HG03439 (cell line): ENCODE measurements at regions not wholly inside any gene's neighbourhood (a gene's known extent, or its start where the extent isn't known, plus 50 kb on each side); places are given as distances from the start of the nearest gene placed in this dataset.
A peak's percentile ranks its signal among the peaks of the same experiment; 100 is the strongest.
"Not testable (repeated sequence)": the region's sequence is repeated elsewhere in the genome, so short reads cannot be mapped to it uniquely, and the experiment has no call there.

Experiments used
- ATAC-seq: cut with Tn5 transposase; IDR thresholded peaks from one replicate; pipeline ENCODE4 v1.9.1; 2021; ENCODE audit warnings: mild to moderate bottlenecking, moderate library complexity; ENCODE audit not compliant: unreplicated experiment

GRCh38 chr20:5453316-5453715 is 136.6 kb upstream of the PROKR2 start:
- not testable (repeated sequence) for ATAC-seq

DNA sequence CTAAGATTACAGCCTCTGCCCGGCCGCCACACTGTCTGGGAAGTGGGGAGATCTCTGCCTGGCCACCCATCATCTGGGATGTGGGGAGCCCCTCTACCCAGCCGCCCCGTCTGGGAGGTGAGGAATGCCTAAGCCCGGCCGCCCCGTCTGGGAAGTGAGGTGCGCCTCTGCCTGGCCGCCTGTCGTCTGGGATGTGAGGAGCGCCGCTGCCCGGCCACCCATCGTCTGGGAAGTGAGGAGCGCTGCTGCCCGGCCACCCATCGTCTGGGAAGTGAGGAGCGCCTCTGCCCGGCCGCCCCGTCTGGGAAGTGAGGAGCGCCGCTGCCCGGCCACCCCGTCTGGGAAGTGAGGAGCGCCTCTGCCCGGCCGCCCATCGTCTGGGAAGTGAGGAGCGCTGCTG is 135.9 kb upstream of the PROKR2 start:
- not testable (repeated sequence) for ATAC-seq

DNA sequence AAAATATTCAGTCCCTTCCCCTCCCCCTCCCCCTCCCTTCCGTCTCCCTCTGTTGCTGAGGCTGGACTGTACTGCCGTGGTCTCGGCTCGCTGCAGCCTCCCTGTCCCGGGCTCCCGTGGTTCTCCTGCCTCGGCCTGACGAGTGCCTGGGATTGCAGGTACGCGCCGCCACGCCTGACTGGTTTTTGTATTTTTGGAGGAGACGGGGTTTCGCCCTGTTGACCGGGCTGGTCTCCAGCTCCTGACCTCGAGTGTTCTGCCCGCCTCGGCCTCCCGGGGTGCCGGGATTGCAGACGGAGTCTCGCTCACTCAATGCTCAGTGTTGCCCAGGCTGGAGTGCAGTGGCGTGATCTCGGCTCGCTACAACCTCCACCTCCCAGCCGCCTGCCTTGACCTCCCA is 135.5 kb upstream of the PROKR2 start:
- ATAC-seq = not testable (repeated sequence)

- no peak for ATAC-seq
Observed at GRCh38 chr20:5451643-5452210, 135.0 kb upstream of the PROKR2 start.

GRCh38 chr20:5448449-5449118 is 131.8 kb upstream of the PROKR2 start:
- no peak for ATAC-seq

- no peak for ATAC-seq
Observed at GRCh38 chr20:5447188-5447587, 130.4 kb upstream of the PROKR2 start.

- no peak for ATAC-seq
Observed at GRCh38 chr20:5445611-5446010, 128.9 kb upstream of the PROKR2 start.

DNA sequence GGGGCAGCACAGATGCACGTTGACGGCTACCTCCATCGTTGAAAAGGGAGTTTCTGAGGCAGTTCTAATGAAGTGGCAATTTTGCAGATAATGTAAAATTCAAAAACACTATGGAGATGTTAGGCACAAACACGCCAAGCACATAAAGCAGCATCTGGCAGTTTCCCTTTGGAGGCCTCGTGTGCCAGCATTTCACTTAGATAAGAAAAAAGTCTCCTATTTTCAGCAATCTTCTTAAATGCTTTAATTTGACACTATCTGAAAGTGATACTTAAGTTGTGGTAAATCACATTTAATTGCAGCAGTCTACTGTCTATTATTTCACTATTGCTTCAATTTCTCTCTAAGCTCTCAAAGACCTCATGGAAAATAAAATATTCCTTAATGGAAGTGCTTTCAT is 125.3 kb upstream of the PROKR2 start:
- no peak for ATAC-seq

DNA sequence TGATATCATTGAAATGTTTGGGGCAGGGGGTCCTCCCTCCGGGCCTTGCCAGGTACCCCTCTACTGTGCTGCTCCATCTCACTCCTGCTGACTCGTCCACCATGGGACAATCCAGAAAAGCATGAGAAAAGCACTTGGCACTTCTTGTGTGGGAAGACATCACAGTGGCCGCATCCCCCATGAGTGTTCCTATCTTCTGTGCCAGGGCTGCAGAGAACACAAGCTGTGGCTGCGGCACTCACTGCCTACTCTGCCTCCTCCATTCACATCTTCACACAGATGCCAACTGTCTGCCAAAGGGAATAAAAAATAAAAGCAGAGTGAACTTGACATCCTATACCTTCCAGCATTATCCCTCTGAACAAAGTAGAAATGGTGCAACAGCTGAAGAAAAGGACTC is 117.4 kb upstream of the PROKR2 start:
- no peak for ATAC-seq

- ATAC-seq = no peak
Observed at GRCh38 chr20:5433352-5433751, 116.6 kb upstream of the PROKR2 start.

DNA sequence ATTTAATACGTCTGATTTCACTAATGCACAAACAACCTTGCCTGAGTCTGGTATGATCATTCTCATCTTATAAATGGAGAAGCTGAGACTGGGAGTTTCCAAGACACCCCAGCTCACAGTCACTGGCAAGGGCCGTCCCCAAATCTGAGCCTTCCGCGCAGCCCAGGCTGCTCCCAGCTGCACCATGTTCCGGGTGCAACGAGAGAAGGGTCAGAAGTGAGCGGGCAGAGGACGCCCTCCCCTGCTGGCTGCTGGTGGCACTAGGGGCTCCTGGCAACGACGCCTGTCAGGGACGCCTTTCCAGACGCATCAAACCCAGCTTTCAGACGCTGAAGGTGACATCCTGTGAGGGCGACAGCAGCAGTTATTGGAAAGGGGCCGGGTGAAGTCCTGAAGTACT is 115.3 kb upstream of the PROKR2 start:
- ATAC-seq = no peak

DNA sequence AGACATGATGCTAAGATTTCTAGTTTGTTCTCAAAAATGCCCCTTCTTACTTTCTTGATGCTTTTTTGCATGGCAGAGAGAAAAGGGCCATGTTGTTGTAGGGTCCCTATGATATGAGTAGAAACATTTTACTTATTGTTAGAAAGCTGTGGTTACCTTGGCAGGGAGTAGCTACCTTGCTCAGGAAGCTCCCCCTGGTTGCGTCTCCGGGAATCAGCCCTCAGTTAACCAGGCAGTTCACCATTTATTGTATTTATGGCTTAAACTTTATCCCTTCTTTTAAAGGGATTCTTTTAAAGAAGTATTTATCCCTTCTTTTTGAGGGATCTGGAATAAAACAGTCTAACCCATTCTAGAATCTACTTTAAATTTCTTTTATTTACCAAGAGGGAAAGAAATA is 113.9 kb upstream of the PROKR2 start:
- no peak for ATAC-seq

DNA sequence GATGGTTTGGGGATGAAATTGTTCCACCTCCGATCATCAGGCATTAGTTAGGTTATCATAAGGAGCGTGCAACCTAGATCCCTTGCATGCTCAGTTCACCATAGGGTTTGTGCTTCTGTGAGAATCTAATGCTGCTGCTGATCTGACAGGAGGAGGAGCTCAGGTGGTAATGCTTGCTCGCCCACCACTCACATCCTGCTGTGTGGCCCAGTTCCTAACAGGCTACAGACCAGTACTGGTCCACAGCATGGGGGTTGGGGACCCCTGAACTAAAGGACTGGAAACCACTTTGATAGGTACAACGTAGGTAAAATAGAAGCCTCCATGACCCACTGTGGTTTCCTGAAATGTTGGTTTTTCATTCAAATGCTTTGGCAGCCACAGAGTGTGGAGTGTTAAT is 109.3 kb upstream of the PROKR2 start:
- ATAC-seq = no peak

- no peak for ATAC-seq
Observed at GRCh38 chr20:5416086-5416485, 99.3 kb upstream of the PROKR2 start.

- ATAC-seq = no peak
Observed at GRCh38 chr20:5413394-5413793, 96.6 kb upstream of the PROKR2 start.

GRCh38 chr20:5410470-5410869 is 93.7 kb upstream of the PROKR2 start:
- ATAC-seq = no peak

DNA sequence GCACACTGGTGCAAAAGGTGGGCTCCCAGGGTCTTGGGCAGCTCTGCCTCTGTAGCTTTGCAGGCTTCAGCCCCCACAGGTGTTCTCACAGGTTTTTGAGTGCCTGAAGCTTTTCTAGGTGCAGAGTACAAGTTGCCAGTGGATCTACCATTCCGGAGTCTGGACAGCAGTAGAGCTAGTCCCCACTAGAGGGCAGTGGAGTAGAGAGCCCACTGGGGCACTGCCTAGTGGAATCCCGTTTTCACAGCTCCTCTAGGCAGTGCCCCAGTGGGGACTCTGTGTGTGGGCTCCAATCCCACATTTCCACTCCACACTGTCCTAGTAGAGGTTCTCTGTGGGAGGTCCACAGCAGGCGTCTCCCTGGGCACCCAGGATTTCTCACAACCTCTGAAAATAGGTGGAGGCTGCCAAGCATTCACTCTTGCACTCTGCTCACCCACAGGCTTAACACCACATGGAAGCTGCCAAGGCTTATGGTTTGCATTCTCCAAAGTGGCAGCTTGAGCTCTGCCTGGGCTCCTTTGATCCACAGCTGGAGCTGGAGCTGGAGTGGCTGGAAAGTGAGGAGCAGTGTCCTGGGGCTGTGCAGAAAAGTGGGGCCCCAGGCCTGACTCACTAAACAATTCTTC is 86.3 kb upstream of the PROKR2 start:
- ATAC-seq = peak; percentile 56

DNA sequence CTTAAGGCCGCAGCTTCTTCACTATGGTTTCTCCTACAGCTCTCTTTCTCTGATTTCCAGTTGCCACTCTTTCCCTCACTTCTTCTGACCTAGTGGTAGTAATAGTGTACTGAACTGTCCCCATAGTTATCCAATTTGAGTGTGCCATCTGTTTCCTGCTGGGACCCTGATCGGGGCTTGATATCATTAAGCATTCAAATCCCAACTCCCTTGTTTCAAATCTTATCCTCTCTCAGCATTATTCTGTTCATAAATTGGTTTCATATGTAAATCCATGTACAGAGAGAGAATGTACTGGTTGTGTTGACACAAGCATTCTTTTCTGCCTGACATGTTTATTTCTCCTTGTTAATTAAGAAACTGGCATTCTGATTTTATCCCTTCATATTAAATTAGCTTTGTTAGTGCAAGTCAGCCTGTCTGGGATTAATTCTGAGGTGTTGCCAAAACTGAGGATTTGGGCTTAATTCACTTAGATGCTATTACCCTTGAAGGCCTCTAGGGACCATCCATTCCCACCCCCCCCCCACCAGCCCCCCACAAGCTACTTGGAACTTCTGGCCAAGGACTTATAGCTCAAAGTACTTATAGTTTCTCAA is 84.6 kb upstream of the PROKR2 start:
- ATAC-seq = no peak

DNA sequence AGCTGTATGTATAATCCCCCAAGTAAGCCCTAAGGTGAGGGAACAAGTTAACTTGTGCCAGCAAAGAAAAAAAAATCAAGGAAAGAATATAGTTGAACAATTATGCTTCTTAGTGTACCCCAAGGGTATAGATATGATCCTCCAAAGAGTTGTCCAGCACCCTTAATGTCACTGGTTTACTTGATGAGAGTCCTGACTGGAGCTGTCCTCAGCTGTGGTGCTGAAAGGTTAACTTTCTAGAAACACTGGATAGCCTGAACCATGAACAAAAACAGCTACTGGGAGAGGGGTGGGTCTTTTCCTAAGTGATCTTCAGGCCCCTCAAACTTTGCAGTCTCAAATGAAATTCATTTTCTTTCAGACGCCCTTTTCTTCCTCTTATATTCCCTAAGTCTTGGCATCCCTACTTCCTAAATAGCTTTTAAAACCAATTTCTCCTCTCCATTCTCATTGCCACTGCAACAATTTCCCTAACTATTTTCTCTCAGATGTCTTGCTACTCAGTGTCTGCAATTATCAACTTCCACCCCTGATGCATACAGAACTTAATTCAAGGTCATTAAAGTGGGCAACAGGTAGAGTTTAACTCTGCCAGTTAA is 83.5 kb upstream of the PROKR2 start:
- no peak for ATAC-seq

GRCh38 chr20:5397393-5397792 is 80.6 kb upstream of the PROKR2 start:
- no peak for ATAC-seq

DNA sequence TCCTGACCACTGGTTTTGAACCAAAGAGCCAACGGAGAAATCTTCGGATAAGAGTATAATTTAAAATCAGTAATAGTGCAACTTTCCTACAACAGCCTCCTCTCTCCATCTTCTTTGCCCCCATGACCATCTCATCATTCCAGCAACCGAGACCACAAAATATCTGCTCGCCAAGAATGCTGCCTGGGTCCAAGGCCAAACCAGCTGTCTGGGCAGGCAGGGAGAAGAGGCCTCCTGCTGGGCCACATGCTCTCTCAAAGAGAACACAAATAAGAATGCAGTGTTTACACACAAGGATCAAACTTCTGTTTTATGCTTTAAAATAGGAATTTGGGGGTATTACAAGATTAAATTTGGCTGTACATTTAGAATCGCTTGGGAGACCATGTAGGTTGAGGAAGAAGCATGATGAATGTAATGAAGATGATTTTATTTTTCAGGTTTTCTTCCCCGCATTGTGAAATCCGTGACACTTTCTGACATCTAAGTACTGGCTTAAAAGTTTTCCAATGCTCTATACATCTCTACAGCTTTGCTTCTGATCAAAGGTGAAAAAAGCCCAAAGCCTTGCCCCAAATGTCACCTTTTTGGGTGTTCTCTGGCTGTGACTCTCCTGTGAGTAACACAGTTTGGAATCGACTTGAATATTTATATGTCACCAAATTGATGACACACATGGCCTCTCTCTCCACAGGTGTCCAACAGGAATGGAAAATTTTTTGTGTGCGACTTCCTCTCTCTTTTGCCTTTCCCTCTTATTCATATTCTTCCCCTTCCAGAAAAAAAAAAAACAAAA is 79.4 kb upstream of the PROKR2 start:
- ATAC-seq = no peak
